Cardiac muscle cell (in vitro differentiated cells and primary cell): ENCODE measurements at regions not wholly inside any gene's neighbourhood (a gene's known extent, or its start where the extent isn't known, plus 50 kb on each side); places are given as distances from the start of the nearest gene placed in this dataset.

ENCODE experiments used
- DNase-seq, 2 donors: peaks; one replicate each; pipeline versions ENCODE4 v3.0.0 to v3.0.0-alpha.2; 2010 to 2017; ENCODE audit warnings: low read depth in 1 of 2, low spot score in 1 of 2
- H3K27ac ChIP-seq: fragments of 200-600 bp; sonication (generic); 2 replicates; pipeline ENCODE4 v1.5.1; 2016
- H3K27me3 ChIP-seq: fragments of 200-600 bp; sonication (generic); 2 replicates; pipeline ENCODE4 v1.6.0; 2016; ENCODE audit warnings: control low read depth
- H3K36me3 ChIP-seq: fragments of 200-600 bp; sonication (generic); 2 replicates; pipeline ENCODE4 v1.5.1; 2016; ENCODE audit warnings: control low read depth
- H3K4me1 ChIP-seq: fragments of 200-600 bp; sonication (generic); 2 replicates; pipeline ENCODE4 v1.8.1; 2017; ENCODE audit warnings: low read depth, mild to moderate bottlenecking, mixed run types
- H3K4me3 ChIP-seq: fragments of 200-600 bp; sonication (generic); 2 replicates; pipeline ENCODE4 v1.5.1; 2016; ENCODE audit warnings: mild to moderate bottlenecking
- H3K9me3 ChIP-seq: fragments of 200-600 bp; sonication (generic); 2 replicates; pipeline ENCODE4 v1.5.1; 2017; ENCODE audit warnings: low read depth, mild to moderate bottlenecking, control low read depth
- CTCF ChIP-seq: IDR thresholded peaks from 2 replicates; pipeline ENCODE4 v1.5.1; 2012; ENCODE audit warnings: low read depth, mild to moderate bottlenecking, low read length

- H3K4me1 ChIP-seq: no peaks in the 10 kb centered on the region
- no peak for TF ChIP-seq CTCF
- H3K27ac ChIP-seq: no peak overlapping the region
Measured at GRCh38 chrY:15554991-15555390, 1030.7 kb downstream of the NLGN4Y start.

DNA sequence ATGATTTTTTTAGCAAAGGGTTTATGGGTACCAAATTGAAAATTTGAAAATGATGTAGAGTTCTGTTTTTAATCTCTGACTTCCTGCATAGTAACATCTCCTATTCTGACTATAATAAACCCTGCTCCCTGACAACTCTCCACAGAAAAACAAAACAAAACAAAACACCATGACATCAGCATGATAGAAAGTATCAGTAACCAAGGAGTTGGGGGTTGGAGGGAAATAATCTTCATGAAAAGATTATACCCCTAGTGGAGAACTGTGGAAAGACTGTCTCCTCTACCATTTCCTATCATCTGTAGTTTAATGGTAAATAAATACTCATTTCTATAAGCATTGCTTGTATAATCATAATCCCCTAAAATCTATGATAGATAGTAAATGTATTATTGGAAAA is 1034.8 kb downstream of the NLGN4Y start:
- Histone ChIP-seq H3K36me3 (no peaks in the 10 kb centered on the region), H3K4me3 (no peak overlapping the region), H3K4me1 (no peaks in the 10 kb centered on the region), H3K9me3 (no peaks in the 10 kb centered on the region), H3K27me3 (no peaks in the 10 kb centered on the region), H3K27ac (no peak overlapping the region)
- DNase-seq: no peak
- TF ChIP-seq CTCF: no peak

More at GRCh38 chrY:15554991-15555390, 1030.7 kb downstream of the NLGN4Y start:
- Histone ChIP-seq H3K27me3 (no peaks in the 10 kb centered on the region), H3K9me3 (no peaks in the 10 kb centered on the region), H3K36me3 (no peaks in the 10 kb centered on the region), H3K4me3 (no peak overlapping the region)
- no peak for DNase-seq

- Histone ChIP-seq H3K9me3 (no peaks in the 10 kb centered on the region), H3K27ac (no peak overlapping the region), H3K4me3 (no peak overlapping the region), H3K4me1 (no peaks in the 10 kb centered on the region), H3K27me3 (no peaks in the 10 kb centered on the region), H3K36me3 (no peaks in the 10 kb centered on the region)
- DNase-seq: no peak
- no peak for TF ChIP-seq CTCF
Measured at GRCh38 chrY:15560840-15561239, 1036.5 kb downstream of the NLGN4Y start.

DNA sequence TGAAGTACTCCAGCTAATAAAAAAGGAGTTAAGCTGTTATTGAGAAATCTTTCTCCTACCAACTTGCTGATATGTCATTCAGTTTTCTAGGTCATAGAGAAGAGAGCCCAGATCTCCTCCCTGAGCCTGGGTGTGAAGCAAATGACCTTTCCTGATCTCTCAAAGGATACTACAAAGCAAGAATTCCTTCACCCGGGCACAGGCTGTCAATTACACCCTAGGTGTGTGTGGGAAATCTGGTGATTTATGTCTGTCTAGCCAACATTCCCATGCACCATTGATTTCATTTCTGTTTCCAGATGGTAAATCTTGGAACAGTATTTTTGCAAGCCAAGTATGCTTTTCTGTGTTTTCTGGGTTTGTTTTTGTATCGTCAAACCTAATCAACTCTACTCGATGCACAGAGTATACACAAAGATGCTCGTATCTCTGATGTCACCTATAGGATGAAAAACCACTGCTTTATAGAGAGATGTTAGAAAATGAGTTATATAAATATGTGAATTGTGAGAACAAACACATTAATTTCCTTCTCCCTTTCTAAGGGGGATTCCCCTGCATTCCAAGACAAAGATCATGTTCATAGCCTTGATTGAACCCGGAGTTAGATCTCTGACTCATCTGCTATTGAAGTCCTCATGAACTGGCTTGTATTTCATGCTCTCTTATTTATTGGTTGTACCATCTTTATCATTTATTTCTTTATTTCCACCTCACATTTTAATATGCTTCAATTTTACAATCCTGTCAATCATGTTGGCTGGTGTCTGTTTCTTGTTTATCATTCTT is 1037.4 kb downstream of the NLGN4Y start:
- no peak for DNase-seq
- no peak overlapping the region for H3K4me3 ChIP-seq
- no peak overlapping the region for H3K27ac ChIP-seq
- H3K4me1 ChIP-seq: no peaks in the 10 kb centered on the region
- TF ChIP-seq CTCF: no peak
- H3K36me3 ChIP-seq: no peaks in the 10 kb centered on the region
- no peaks in the 10 kb centered on the region for H3K27me3 ChIP-seq
- no peaks in the 10 kb centered on the region for H3K9me3 ChIP-seq

DNA sequence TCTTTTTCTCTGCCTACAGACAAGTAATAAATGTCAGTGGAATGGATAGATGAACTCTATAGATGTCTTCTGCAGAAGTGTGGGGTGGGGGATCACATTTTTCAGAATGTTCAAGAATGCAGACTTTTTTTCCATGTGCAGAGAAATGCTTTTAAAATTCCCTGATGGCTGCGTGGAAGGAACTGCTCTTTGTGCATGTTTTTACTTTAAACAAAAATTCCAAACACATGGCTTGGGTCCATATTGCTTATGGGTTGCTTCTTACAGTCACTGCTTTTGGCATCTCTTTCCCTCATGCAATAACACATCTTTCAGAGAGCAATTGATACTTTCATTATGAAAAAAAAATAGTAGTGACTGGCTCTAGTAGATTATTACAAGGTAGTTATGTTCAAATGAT is 1053.6 kb downstream of the NLGN4Y start:
- Histone ChIP-seq H3K27ac (no peak overlapping the region), H3K4me1 (no peaks in the 10 kb centered on the region), H3K4me3 (no peak overlapping the region), H3K27me3 (no peaks in the 10 kb centered on the region), H3K9me3 (no peaks in the 10 kb centered on the region), H3K36me3 (no peaks in the 10 kb centered on the region)
- no peak for TF ChIP-seq CTCF
- DNase-seq: no peak

- Histone ChIP-seq H3K4me1 (no peaks in the 10 kb centered on the region), H3K9me3 (no peaks in the 10 kb centered on the region), H3K27me3 (no peaks in the 10 kb centered on the region), H3K27ac (no peak overlapping the region), H3K36me3 (no peaks in the 10 kb centered on the region), H3K4me3 (no peak overlapping the region)
- TF ChIP-seq CTCF: no peak
- DNase-seq: peak in 1 of 2 donors; percentile 0
Measured at GRCh38 chrY:15578761-15579160, 1054.4 kb downstream of the NLGN4Y start.
